ENCODE measurements at regions not wholly inside any gene's neighbourhood (a gene's known extent, or its start where the extent isn't known, plus 50 kb on each side); places are given as distances from the start of the nearest gene placed in this dataset.

GRCh38 chr7:54859545-54859944, 100.5 kb upstream of the SEC61G start:
- no peak overlapping the region for H3K4me3 Mint-ChIP-seq
- H3K27me3 Mint-ChIP-seq: peaks cover 27% of the 10 kb centered on the region
- H3K36me3 Mint-ChIP-seq: no peaks in the 10 kb centered on the region
- H3K4me1 Mint-ChIP-seq (ENCODE audit: unreplicated experiment): peaks cover 17% of the 10 kb centered on the region
- TF ChIP-seq, protein P1, sequence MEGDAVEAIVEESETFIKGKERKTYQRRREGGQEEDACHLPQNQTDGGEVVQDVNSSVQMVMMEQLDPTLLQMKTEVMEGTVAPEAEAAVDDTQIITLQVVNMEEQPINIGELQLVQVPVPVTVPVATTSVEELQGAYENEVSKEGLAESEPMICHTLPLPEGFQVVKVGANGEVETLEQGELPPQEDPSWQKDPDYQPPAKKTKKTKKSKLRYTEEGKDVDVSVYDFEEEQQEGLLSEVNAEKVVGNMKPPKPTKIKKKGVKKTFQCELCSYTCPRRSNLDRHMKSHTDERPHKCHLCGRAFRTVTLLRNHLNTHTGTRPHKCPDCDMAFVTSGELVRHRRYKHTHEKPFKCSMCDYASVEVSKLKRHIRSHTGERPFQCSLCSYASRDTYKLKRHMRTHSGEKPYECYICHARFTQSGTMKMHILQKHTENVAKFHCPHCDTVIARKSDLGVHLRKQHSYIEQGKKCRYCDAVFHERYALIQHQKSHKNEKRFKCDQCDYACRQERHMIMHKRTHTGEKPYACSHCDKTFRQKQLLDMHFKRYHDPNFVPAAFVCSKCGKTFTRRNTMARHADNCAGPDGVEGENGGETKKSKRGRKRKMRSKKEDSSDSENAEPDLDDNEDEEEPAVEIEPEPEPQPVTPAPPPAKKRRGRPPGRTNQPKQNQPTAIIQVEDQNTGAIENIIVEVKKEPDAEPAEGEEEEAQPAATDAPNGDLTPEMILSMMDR (conservative IDR thresholded peaks at IDR 0.05): no peak
- no peak for DNase-seq (ENCODE audit: extremely low spot score, unreplicated experiment)
- H3K27ac Mint-ChIP-seq: no peak overlapping the region
- peaks cover 3% of the 10 kb centered on the region for H3K9me3 Mint-ChIP-seq

DNA sequence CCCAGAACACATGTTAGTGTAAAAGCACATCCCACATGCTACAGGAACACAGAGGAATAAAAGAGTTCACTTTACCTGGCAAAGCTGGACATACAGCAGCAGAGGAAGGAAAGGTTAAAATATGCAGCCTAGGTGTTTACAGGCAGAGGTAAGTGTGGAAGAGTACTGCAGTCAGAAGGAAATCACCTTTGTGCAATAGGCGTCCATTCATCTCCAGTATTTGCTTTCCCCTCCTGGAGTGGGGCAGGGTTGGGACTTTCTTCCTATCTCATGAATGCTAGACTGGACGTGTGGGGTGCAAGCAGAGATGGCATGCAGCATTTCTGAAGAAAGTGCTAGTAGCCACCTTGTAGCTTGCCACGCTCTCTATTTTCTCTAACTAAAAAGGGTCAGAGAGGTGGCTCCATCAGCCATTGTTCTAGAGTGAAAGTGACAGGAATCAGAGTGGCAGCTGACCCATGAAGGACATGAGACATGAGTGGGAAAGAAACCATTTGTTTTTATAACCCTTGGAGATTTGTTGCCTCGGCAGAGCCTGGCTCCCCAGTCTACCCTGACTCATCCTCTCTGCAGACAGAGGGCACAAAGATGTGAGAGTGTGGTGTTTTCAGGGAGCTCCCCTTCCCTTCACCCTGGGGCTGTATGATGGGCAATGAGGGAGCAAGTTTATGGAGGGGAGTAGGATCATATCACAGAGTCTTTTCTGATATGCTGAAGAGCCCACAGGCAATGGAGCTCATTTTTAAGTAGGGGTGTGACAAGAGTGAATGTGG, 101.2 kb upstream of the SEC61G start:
- TF ChIP-seq, protein P1 (conservative IDR thresholded peaks at IDR 0.05): no peak
- no peaks in the 10 kb centered on the region for H3K36me3 Mint-ChIP-seq
- H3K4me3 Mint-ChIP-seq: no peak overlapping the region
- H3K9me3 Mint-ChIP-seq: no peaks in the 10 kb centered on the region
- DNase-seq (ENCODE audit: extremely low spot score, unreplicated experiment): no peak
- no peak overlapping the region for H3K27ac Mint-ChIP-seq
- peaks cover 24% of the 10 kb centered on the region for H3K27me3 Mint-ChIP-seq
- peaks cover 20% of the 10 kb centered on the region for H3K4me1 Mint-ChIP-seq (ENCODE audit: unreplicated experiment)

DNA sequence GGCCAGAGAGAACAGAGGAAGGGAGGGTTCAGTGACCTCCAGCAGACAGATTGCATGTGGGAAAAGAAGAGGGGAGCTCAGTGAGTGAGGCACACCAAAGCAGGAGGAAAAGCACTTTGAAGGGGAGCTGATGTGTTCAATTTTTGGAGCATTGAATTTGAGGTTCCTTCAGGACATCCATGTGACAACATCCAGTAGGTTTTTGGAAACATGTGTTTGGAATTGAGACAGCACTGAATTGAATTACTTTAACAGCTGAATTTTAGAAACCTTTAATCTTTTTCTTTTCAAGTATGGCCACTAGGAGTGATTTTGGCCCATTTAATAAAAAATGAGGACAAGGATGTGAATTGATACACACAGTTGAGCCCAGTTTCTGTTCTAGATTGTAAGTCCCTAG, 101.8 kb upstream of the SEC61G start:
- Mint-ChIP-seq H3K4me1 (ENCODE audit: unreplicated experiment) (peaks cover 24% of the 10 kb centered on the region), H3K4me3 (no peak overlapping the region), H3K27ac (no peak overlapping the region), H3K27me3 (peaks cover 24% of the 10 kb centered on the region), H3K9me3 (no peaks in the 10 kb centered on the region), H3K36me3 (no peaks in the 10 kb centered on the region)
- TF ChIP-seq, protein P1 (conservative IDR thresholded peaks at IDR 0.05): no peak
- DNase-seq (ENCODE audit: extremely low spot score, unreplicated experiment): no peak

DNA sequence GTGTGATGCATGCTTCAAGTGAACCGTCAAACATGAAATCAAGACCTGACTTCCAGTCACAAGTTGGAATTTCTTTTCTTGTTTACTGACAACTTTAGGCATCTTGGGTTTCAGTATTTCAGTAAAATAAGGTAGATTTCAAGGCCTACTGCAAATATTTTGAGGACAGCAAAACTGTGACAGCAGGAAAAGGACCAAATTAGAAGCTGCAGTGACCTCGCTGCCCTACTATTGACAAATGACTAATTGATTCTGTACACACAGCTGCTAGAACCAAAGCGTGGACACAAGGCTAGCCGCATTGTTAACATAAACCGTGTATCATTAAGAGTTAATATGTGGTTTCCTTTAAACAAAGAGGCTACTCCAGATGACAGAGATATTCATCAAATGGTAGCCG, 105.7 kb upstream of the SEC61G start:
- Mint-ChIP-seq H3K36me3 (no peaks in the 10 kb centered on the region), H3K4me1 (ENCODE audit: unreplicated experiment) (peaks cover 14% of the 10 kb centered on the region), H3K4me3 (no peak overlapping the region), H3K27ac (no peak overlapping the region), H3K9me3 (no peaks in the 10 kb centered on the region), H3K27me3 (peaks cover 15% of the 10 kb centered on the region)
- no peak for DNase-seq (ENCODE audit: extremely low spot score, unreplicated experiment)
- TF ChIP-seq, protein P1 (conservative IDR thresholded peaks at IDR 0.05): no peak

DNA sequence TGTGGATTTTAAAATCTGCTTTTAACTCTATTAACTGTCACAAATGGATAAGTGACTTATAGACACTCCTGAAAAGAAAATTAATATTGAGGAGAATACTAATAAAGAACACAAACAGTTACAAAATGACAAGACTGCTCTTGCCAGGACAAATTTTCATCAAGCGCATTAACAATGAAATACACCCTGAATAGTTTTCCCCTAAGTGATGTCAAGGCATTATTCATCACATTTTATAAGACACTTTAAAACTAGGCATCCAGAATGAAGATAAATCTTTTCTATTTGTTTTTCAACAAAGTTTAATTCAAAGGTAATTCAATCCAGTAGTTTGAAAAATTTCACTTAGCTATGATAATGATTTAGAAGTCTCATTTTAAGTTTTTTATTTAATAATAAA, 110.5 kb upstream of the SEC61G start:
- DNase-seq (ENCODE audit: extremely low spot score, unreplicated experiment): no peak
- Mint-ChIP-seq H3K4me3 (no peak overlapping the region), H3K4me1 (ENCODE audit: unreplicated experiment) (peaks cover 7% of the 10 kb centered on the region), H3K27me3 (no peaks in the 10 kb centered on the region), H3K27ac (no peak overlapping the region), H3K9me3 (no peaks in the 10 kb centered on the region), H3K36me3 (no peaks in the 10 kb centered on the region)
- TF ChIP-seq, protein P1 (conservative IDR thresholded peaks at IDR 0.05): no peak
